ENCODE measurements at regions not wholly inside any gene's neighbourhood (a gene's known extent, or its start where the extent isn't known, plus 50 kb on each side); places are given as distances from the start of the nearest gene placed in this dataset.
A peak's percentile ranks its signal among the peaks of the same experiment; 100 is the strongest.

GRCh38 chr7:68015122-68015977 lies 1018.7 kb downstream of the TYW1 start:
- H3K4me3 ChIP-seq, result no peak overlapping the region
- no peaks in the 10 kb centered on the region for H3K9me3 ChIP-seq
- ATAC-seq (ENCODE audit: low FRiP score in 2 of 2) (no peak), DNase-seq (no peak)
- H3K27me3 ChIP-seq, result no peaks in the 10 kb centered on the region
- H3K27ac ChIP-seq, result no peak overlapping the region
- H3K36me3 ChIP-seq, result no peaks in the 10 kb centered on the region
- 43 to 45% methylated on average over 5 of the region's 5 CpGs for WGBS, 2 donors
- H3K4me1 ChIP-seq, result no peaks in the 10 kb centered on the region
- TF ChIP-seq POLR2AphosphoS5 (IDR thresholded peaks at IDR 0.05) (no peak), POLR2A (IDR thresholded peaks at IDR 0.05) (no peak), CTCF (IDR thresholded peaks at IDR 0.05) (no peak), EP300 (IDR thresholded peaks at IDR 0.05) (no peak)

- Histone ChIP-seq H3K27ac (no peak overlapping the region), H3K4me1 (no peaks in the 10 kb centered on the region), H3K36me3 (no peaks in the 10 kb centered on the region), H3K9me3 (no peaks in the 10 kb centered on the region), H3K27me3 (no peaks in the 10 kb centered on the region), H3K4me3 (no peak overlapping the region)
- no peak for DNase-seq
- no peak for TF ChIP-seq CTCF (IDR thresholded peaks at IDR 0.05)
- no peak for TF ChIP-seq POLR2AphosphoS5 (IDR thresholded peaks at IDR 0.05)
- TF ChIP-seq EP300 (IDR thresholded peaks at IDR 0.05), result no peak
- TF ChIP-seq POLR2A (IDR thresholded peaks at IDR 0.05), result no peak
- 39 to 43% methylated on average over 2 of the region's 2 CpGs for WGBS, 2 donors
- no peak for ATAC-seq (ENCODE audit: low FRiP score in 2 of 2)
These were observed 1019.4 kb downstream of the TYW1 start for GRCh38 chr7:68015978-68016532.

DNA sequence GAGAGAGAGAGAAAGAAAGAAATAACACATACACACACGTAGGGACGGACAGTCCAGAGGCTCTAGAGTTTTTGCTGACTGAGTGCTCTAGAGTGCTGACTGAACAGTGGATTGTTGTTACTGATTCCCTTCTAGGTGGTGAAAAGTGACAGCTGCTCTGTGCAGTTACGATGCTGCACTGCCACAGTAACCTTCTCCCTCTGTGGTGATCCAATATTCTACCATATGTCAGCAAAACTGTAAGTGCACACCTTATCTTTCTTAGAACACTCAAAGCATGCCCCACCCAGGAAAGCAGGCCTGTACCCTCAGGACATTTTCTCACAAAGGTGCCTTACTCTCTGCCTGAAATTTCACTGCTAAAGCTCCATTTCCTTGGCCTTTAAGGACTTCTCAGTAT lies 1023.5 kb downstream of the TYW1 start:
- DNase-seq (no peak), ATAC-seq (ENCODE audit: low FRiP score in 2 of 2) (no peak)
- 81 to 87% methylated on average over 3 of the region's 3 CpGs for WGBS, 2 donors
- H3K4me3 ChIP-seq, result no peak overlapping the region
- no peak overlapping the region for H3K27ac ChIP-seq
- H3K9me3 ChIP-seq, result no peaks in the 10 kb centered on the region
- no peaks in the 10 kb centered on the region for H3K4me1 ChIP-seq
- H3K36me3 ChIP-seq, result no peaks in the 10 kb centered on the region
- TF ChIP-seq EP300 (IDR thresholded peaks at IDR 0.05) (no peak), POLR2AphosphoS5 (IDR thresholded peaks at IDR 0.05) (no peak), POLR2A (IDR thresholded peaks at IDR 0.05) (no peak)
- no peaks in the 10 kb centered on the region for H3K27me3 ChIP-seq

GRCh38 chr7:68025369-68025768 lies 1028.7 kb downstream of the TYW1 start:
- Histone ChIP-seq H3K9me3 (peaks cover 0 to 9% (median 0%) of the 10 kb centered on the region in 4 donors), H3K36me3 (no peaks in the 10 kb centered on the region), H3K4me1 (no peaks in the 10 kb centered on the region), H3K27me3 (no peaks in the 10 kb centered on the region), H3K4me3 (no peak overlapping the region), H3K27ac (no peak overlapping the region)
- DNase-seq (no peak), ATAC-seq (ENCODE audit: low FRiP score in 2 of 2) (peak in 1 of 2 donors; percentile 57)
- TF ChIP-seq POLR2A (IDR thresholded peaks at IDR 0.05), result no peak
- TF ChIP-seq EP300 (IDR thresholded peaks at IDR 0.05), result no peak
- no peak for TF ChIP-seq POLR2AphosphoS5 (IDR thresholded peaks at IDR 0.05)
- no peak for TF ChIP-seq CTCF (IDR thresholded peaks at IDR 0.05)

DNA sequence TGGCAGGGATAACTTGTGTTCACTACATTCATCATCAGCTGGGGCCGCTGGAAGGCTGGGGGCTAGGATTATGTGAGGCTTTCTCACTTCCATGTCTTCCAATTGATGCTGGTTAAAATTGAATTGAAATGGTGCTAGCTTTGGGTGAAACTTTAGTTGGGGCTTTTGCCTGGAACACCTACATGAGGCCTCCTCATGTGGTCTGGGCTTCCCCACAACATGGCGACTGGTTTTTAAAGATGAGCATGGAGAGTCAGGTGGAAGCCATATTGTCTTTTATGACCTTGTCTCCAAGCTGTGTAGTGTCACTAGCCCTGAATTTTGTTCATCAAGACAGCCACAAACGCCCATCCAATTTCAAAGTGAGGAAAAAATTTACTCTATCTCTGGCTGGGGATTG lies 1033.9 kb downstream of the TYW1 start:
- ATAC-seq (ENCODE audit: low FRiP score in 2 of 2) (no peak), DNase-seq (no peak)
- Histone ChIP-seq H3K4me3 (no peak overlapping the region), H3K9me3 (peaks cover 0 to 12% (median 2%) of the 10 kb centered on the region in 4 donors), H3K27ac (no peak overlapping the region), H3K36me3 (no peaks in the 10 kb centered on the region), H3K4me1 (no peaks in the 10 kb centered on the region), H3K27me3 (no peaks in the 10 kb centered on the region)
- no peak for TF ChIP-seq POLR2AphosphoS5 (IDR thresholded peaks at IDR 0.05)
- no peak for TF ChIP-seq POLR2A (IDR thresholded peaks at IDR 0.05)
- no peak for TF ChIP-seq EP300 (IDR thresholded peaks at IDR 0.05)
- no peak for TF ChIP-seq CTCF (IDR thresholded peaks at IDR 0.05)
- 76 to 77% methylated on average over 3 of the region's 3 CpGs for WGBS, 2 donors
